ENCODE measurements at regions not wholly inside any gene's neighbourhood (a gene's known extent, or its start where the extent isn't known, plus 50 kb on each side); places are given as distances from the start of the nearest gene placed in this dataset.

DNA sequence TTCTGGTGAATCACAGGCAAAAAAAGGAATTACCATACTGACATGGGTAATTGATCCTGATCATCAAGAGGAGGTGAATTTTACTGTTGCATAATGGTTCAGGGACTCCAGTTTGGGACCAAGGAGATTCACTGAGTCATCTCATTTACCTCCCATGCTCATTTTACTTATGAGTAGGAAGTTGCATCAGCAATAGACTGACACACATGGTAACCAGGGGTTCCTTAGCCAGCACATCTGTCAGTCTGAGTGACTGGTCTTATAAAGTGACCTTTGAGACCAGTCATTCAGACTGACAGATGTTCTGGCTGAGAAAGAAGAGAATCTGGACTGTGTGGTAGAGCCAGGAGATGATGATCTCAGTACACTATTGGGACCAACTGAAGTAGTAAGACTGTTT, 384.6 kb upstream of the CD180 start:
- no peak for TF ChIP-seq EZH2 (IDR thresholded peaks at IDR 0.05; ENCODE audit: low read length)
- TF ChIP-seq, protein P1, sequence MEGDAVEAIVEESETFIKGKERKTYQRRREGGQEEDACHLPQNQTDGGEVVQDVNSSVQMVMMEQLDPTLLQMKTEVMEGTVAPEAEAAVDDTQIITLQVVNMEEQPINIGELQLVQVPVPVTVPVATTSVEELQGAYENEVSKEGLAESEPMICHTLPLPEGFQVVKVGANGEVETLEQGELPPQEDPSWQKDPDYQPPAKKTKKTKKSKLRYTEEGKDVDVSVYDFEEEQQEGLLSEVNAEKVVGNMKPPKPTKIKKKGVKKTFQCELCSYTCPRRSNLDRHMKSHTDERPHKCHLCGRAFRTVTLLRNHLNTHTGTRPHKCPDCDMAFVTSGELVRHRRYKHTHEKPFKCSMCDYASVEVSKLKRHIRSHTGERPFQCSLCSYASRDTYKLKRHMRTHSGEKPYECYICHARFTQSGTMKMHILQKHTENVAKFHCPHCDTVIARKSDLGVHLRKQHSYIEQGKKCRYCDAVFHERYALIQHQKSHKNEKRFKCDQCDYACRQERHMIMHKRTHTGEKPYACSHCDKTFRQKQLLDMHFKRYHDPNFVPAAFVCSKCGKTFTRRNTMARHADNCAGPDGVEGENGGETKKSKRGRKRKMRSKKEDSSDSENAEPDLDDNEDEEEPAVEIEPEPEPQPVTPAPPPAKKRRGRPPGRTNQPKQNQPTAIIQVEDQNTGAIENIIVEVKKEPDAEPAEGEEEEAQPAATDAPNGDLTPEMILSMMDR (optimal IDR thresholded peaks at IDR 0.05 in 1 of 3, IDR thresholded peaks at IDR 0.05 in 1 of 3, conservative IDR thresholded peaks at IDR 0.05 in 1 of 3; ENCODE audit: extremely low read depth in 1 of 3, insufficient read depth in 2 of 3, low read length in 3 of 3) = no peak
